Esophagus squamous epithelium (tissue), 5 donors: ENCODE measurements at regions not wholly inside any gene's neighbourhood (a gene's known extent, or its start where the extent isn't known, plus 50 kb on each side); places are given as distances from the start of the nearest gene placed in this dataset.

Source experiments
- DNase-seq: peaks from one replicate; lab custom pipeline; 2025; lab: John Stamatoyannopoulos, UW
- H3K27ac ChIP-seq, 4 donors: fragments of 200-600 bp; sonication (generic); one replicate each; pipeline ENCODE4 v1.5.1; 2016 to 2019; ENCODE audit warnings: mild to moderate bottlenecking in 1 of 4
- H3K27me3 ChIP-seq, 4 donors: fragments of 200-600 bp; sonication (generic); 1 replicate in 3 of 4; 2 replicates in 1 of 4; pipeline versions ENCODE4 v1.5.1 to v1.6.0; 2017 to 2021; ENCODE audit warnings: antibody characterized with exemption in 1 of 4
- H3K36me3 ChIP-seq, 3 donors: fragments of 200-600 bp; sonication (generic); one replicate each; pipeline ENCODE4 v1.5.1; 2016 to 2019
- H3K4me1 ChIP-seq, 3 donors: fragments of 200-600 bp; sonication (generic); one replicate each; pipeline ENCODE4 v1.5.1; 2017 to 2019
- H3K4me3 ChIP-seq, 4 donors: fragments of 200-600 bp; sonication (generic); 1 replicate in 3 of 4; 2 replicates in 1 of 4; pipeline ENCODE4 v1.5.1; 2016 to 2019; ENCODE audit warnings: mild to moderate bottlenecking in 2 of 4, moderate library complexity in 1 of 4
- H3K9me3 ChIP-seq, 3 donors: fragments of 200-600 bp; sonication (generic); one replicate each; pipeline ENCODE4 v1.5.1; 2016 to 2019
- CTCF ChIP-seq, 6 experiments: fragments of 450-650 bp in 4 of 6; fragments of 200-600 bp in 2 of 6; sonication (generic) in 2 of 6; IDR thresholded peaks; one replicate each; pipeline ENCODE4 v1.5.1; 2016 to 2019; ENCODE audit warnings: antibody characterized with exemption in 6 of 6, mild to moderate bottlenecking in 4 of 6, moderate library complexity in 4 of 6
- POLR2A ChIP-seq, 4 donors: fragments of 450-650 bp; IDR thresholded peaks; one replicate each; pipeline ENCODE4 v1.6.1; 2017; ENCODE audit warnings: antibody characterized with exemption in 4 of 4, mild to moderate bottlenecking in 4 of 4, moderate library complexity in 3 of 4
- WGBS, 2 donors: methylation state at CpG; one replicate each; pipeline ENCODE4 v1.1.5; 2018; 5-methylcytosine and 5-hydroxymethylcytosine counted together
- intact Hi-C: fragments of 100-400 bp; cut with DNase I; formaldehyde crosslinking; loops from one replicate; pipeline ENCODE4 v1.15.0; 2022
- donor health status: DM: yes; HTN: yes; CAD: no.

- TF ChIP-seq CTCF (IDR thresholded peaks at IDR 0.05) (no peak), POLR2A (IDR thresholded peaks at IDR 0.05) (no peak)
- DNase-seq = no peak
- Histone ChIP-seq H3K4me3 (no peak overlapping the region), H3K27ac (no peak overlapping the region), H3K36me3 (no peaks in the 10 kb centered on the region), H3K4me1 (no peaks in the 10 kb centered on the region), H3K27me3 (no peaks in the 10 kb centered on the region), H3K9me3 (no peaks in the 10 kb centered on the region)
- intact Hi-C loops = no loop called here
- 81 to 100% methylated on average over 2 of the region's 2 CpGs for WGBS, 2 donors
Measured at GRCh38 chr2:166607880-166608279, 113.8 kb upstream of the SCN7A start.

GRCh38 chr2:166593403-166593802 lies 99.4 kb upstream of the SCN7A start:
- intact Hi-C loops = no loop called here
- DNase-seq = no peak
- Histone ChIP-seq H3K4me3 (no peak overlapping the region), H3K27ac (no peak overlapping the region), H3K36me3 (no peaks in the 10 kb centered on the region), H3K4me1 (no peaks in the 10 kb centered on the region), H3K27me3 (no peaks in the 10 kb centered on the region), H3K9me3 (peaks cover 0 to 12% (median 0%) of the 10 kb centered on the region in 3 donors)
- WGBS, 2 donors = 79 to 85% methylated on average over 1 of the region's 1 CpG
- TF ChIP-seq CTCF (IDR thresholded peaks at IDR 0.05) = no peak
- no peak for TF ChIP-seq POLR2A (IDR thresholded peaks at IDR 0.05)

- 63 to 74% methylated on average over 3 of the region's 3 CpGs for WGBS, 2 donors
- Histone ChIP-seq H3K4me1 (no peaks in the 10 kb centered on the region), H3K4me3 (no peak overlapping the region), H3K36me3 (no peaks in the 10 kb centered on the region), H3K27ac (no peak overlapping the region), H3K27me3 (no peaks in the 10 kb centered on the region), H3K9me3 (peaks cover 0 to 6% (median 0%) of the 10 kb centered on the region in 3 donors)
- TF ChIP-seq CTCF (IDR thresholded peaks at IDR 0.05) = no peak
- TF ChIP-seq POLR2A (IDR thresholded peaks at IDR 0.05) = no peak
- intact Hi-C loops = no loop called here
- no peak for DNase-seq
Measured at GRCh38 chr2:166592750-166593149, 98.7 kb upstream of the SCN7A start.

GRCh38 chr2:166591226-166591625 lies 97.2 kb upstream of the SCN7A start:
- no peak for DNase-seq
- intact Hi-C loops = no loop called here
- Histone ChIP-seq H3K4me3 (no peak overlapping the region), H3K4me1 (no peaks in the 10 kb centered on the region), H3K9me3 (no peaks in the 10 kb centered on the region), H3K27me3 (no peaks in the 10 kb centered on the region), H3K36me3 (no peaks in the 10 kb centered on the region), H3K27ac (no peak overlapping the region)
- 0% methylated on average over 1 of the region's 1 CpG for WGBS, 2 donors
- no peak for TF ChIP-seq POLR2A (IDR thresholded peaks at IDR 0.05)
- no peak for TF ChIP-seq CTCF (IDR thresholded peaks at IDR 0.05)

- Histone ChIP-seq H3K27me3 (no peaks in the 10 kb centered on the region), H3K36me3 (no peaks in the 10 kb centered on the region), H3K27ac (no peak overlapping the region), H3K4me3 (no peak overlapping the region), H3K9me3 (no peaks in the 10 kb centered on the region), H3K4me1 (no peaks in the 10 kb centered on the region)
- WGBS, 2 donors = 17 to 25% methylated on average over 3 of the region's 3 CpGs
- DNase-seq = no peak
- TF ChIP-seq POLR2A (IDR thresholded peaks at IDR 0.05) = no peak
- no peak for TF ChIP-seq CTCF (IDR thresholded peaks at IDR 0.05)
- intact Hi-C loops = no loop called here
Measured at GRCh38 chr2:166573391-166573790, 79.3 kb upstream of the SCN7A start.
